ENCODE measurements at regions not wholly inside any gene's neighbourhood (a gene's known extent, or its start where the extent isn't known, plus 50 kb on each side); places are given as distances from the start of the nearest gene placed in this dataset.

- no peak for DNase-seq (ENCODE audit: low read depth in 2 of 3, low spot score in 2 of 3)
Observed at GRCh38 chr9:80883426-80883825, 805.9 kb downstream of the TLE1 start.

- no peak for DNase-seq (ENCODE audit: low read depth in 2 of 3, low spot score in 2 of 3)
Observed at GRCh38 chr9:80881940-80882339, 807.4 kb downstream of the TLE1 start.

DNA sequence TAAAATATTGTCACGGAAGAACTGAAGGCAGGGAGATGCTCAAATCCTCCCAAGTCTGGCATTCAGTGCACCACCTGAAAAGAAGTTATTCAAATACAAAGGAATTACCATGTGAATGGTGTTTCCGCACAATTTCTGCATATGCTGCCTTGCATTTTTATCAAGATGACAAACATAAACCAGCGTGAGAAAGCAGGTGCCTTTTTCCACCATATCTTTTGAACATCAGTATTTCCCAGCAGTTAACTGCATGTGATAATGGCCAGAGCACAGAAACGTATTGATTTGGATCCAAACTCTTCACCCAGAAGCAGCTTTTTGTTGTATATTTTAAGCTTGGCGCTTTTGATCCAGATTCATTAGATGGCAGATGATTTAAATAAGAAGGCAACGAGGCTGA is 808.0 kb downstream of the TLE1 start:
- no peak for DNase-seq (ENCODE audit: low read depth in 2 of 3, low spot score in 2 of 3)

- no peak for DNase-seq (ENCODE audit: low read depth in 2 of 3, low spot score in 2 of 3)
Observed at GRCh38 chr9:80878556-80878955, 810.8 kb downstream of the TLE1 start.

- DNase-seq (ENCODE audit: low read depth in 2 of 3, low spot score in 2 of 3): no peak
Observed at GRCh38 chr9:80875947-80876346, 813.4 kb downstream of the TLE1 start.

DNA sequence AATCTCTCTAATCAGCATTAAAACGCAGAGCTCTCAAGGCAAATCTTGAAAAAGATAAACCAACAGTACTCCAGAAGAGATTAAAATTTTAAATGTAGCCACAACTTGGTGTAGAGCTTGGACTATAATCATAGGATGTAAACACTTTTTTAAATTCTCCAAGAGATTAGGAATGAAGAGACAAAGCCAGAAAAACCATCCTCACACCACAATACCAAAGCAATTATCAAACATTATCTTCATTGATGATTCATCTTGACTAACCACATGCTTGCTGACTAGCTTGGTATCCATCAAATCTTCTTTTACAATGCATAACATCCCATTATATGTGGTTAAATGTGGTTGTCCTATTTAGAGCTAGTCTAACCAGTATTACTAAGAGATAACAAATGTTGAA is 815.1 kb downstream of the TLE1 start:
- DNase-seq (ENCODE audit: low read depth in 2 of 3, low spot score in 2 of 3): no peak

GRCh38 chr9:80873861-80874260 is 815.5 kb downstream of the TLE1 start:
- DNase-seq (ENCODE audit: low read depth in 2 of 3, low spot score in 2 of 3): no peak

GRCh38 chr9:80871596-80871995 is 817.8 kb downstream of the TLE1 start:
- DNase-seq (ENCODE audit: low read depth in 2 of 3, low spot score in 2 of 3): no peak

- no peak for DNase-seq (ENCODE audit: low read depth in 2 of 3, low spot score in 2 of 3)
Observed at GRCh38 chr9:80867731-80868130, 821.6 kb downstream of the TLE1 start.

GRCh38 chr9:80866576-80867227 is 822.6 kb downstream of the TLE1 start:
- no peak for DNase-seq (ENCODE audit: low read depth in 2 of 3, low spot score in 2 of 3)

GRCh38 chr9:80866121-80866520 is 823.2 kb downstream of the TLE1 start:
- DNase-seq (ENCODE audit: low read depth in 2 of 3, low spot score in 2 of 3): no peak

DNA sequence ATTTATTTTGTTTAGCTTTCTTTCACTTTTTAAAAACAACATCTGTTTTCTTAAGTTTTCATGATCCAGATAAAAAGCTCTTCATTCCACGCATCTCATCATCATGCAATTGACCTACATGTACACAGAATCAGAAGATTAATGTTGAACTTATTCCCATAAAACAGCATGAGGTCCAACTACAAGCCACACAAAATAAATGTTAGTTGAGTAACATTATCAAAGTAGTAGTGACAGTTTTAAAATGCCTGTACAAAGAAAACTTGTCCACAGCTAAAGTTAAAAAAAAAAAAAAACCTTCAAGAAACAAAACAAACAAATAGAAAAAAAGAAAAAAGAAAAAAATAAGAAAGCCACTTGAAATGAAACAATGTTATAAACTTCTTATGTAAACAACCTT is 846.3 kb downstream of the TLE1 start:
- DNase-seq (ENCODE audit: low read depth in 2 of 3, low spot score in 2 of 3): no peak

DNA sequence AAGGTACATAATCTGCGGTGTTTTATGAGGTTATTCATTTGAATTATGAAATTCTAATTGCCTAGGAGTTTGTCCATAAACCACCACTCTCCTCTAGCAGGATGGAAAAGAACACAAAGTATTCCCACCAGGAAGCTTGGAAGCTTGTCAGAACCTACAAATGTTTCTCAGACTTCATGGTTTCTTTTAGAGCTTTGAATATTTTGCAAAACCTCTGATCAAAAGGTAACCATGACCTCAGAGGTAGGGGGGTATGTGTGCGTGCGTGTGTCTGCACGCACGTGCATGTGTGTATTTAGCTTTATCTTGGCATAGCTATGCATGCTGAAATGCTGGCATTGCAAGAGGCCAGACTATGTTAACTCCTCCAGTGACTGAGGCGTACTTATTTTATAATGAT is 847.0 kb downstream of the TLE1 start:
- no peak for DNase-seq (ENCODE audit: low read depth in 2 of 3, low spot score in 2 of 3)

DNA sequence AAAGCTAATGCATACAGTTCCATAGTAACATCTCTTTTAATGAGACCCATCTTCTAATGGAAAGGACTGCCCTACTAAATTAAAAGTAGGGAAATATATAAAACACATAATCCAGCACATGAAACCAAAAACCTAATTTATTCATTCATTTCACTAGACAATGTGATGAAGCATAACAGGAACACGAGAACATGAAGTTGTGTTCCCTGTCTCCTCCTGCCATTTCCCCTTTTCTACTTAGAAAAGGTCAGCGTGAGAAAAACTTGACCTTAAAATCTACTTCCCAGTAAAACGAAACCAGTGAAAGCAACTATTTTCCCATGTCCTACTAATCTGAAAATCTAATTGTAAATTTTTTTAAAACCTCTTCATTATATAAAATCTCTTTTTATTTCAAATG is 847.5 kb downstream of the TLE1 start:
- DNase-seq (ENCODE audit: low read depth in 2 of 3, low spot score in 2 of 3): no peak

GRCh38 chr9:80839821-80840675 is 849.3 kb downstream of the TLE1 start:
- no peak for DNase-seq (ENCODE audit: low read depth in 2 of 3, low spot score in 2 of 3)

GRCh38 chr9:80836013-80836412 is 853.3 kb downstream of the TLE1 start:
- DNase-seq (ENCODE audit: low read depth in 2 of 3, low spot score in 2 of 3): no peak

- no peak for DNase-seq (ENCODE audit: low read depth in 2 of 3, low spot score in 2 of 3)
Observed at GRCh38 chr9:80831751-80832150, 857.6 kb downstream of the TLE1 start.

- no peak for DNase-seq (ENCODE audit: low read depth in 2 of 3, low spot score in 2 of 3)
Observed at GRCh38 chr9:80811656-80812055, 877.7 kb downstream of the TLE1 start.

- DNase-seq (ENCODE audit: low read depth in 2 of 3, low spot score in 2 of 3): no peak
Observed at GRCh38 chr9:80811003-80811402, 878.3 kb downstream of the TLE1 start.

GRCh38 chr9:80806671-80807070 is 882.7 kb downstream of the TLE1 start:
- no peak for DNase-seq (ENCODE audit: low read depth in 2 of 3, low spot score in 2 of 3)

- DNase-seq (ENCODE audit: low read depth in 2 of 3, low spot score in 2 of 3): no peak
Observed at GRCh38 chr9:80804873-80805272, 884.5 kb downstream of the TLE1 start.
